Mucosa of descending colon (tissue), 3 donors: ENCODE measurements at regions not wholly inside any gene's neighbourhood (a gene's known extent, or its start where the extent isn't known, plus 50 kb on each side); places are given as distances from the start of the nearest gene placed in this dataset.

Experiments used
- ATAC-seq: fragments of 200-7000 bp; cut with Tn5 transposase; one replicate; pipeline ENCODE4 v1.9.1; 2020; ENCODE audit warnings: mild to moderate bottlenecking, moderate library complexity
- DNase-seq, 3 donors: peaks; one replicate each; pipeline ENCODE4 v3.0.0-alpha.2; 2020
- H3K36me3 ChIP-seq: fragments of 200-600 bp; one replicate; pipeline ENCODE4 v1.8.0; 2021; ENCODE audit warnings: low read depth, mild to moderate bottlenecking
- H3K4me1 ChIP-seq: fragments of 200-600 bp; one replicate; pipeline ENCODE4 v1.8.0; 2021; ENCODE audit warnings: low read depth, mild to moderate bottlenecking
- H3K4me3 ChIP-seq: fragments of 200-600 bp; one replicate; pipeline ENCODE4 v1.8.0; 2021; ENCODE audit warnings: mild to moderate bottlenecking
- H3K9me3 ChIP-seq: fragments of 200-600 bp; one replicate; pipeline ENCODE4 v1.8.0; 2021; ENCODE audit warnings: mild to moderate bottlenecking
- intact Hi-C, 2 donors: fragments of 100-400 bp; cut with DNase I in 1 of 2; cut with micrococcal nuclease in 1 of 2; formaldehyde crosslinking; loops; one replicate each; pipeline versions ENCODE4 v1.11.0 to v1.11.1; 2022; cut with DNase I, micrococcal nuclease
- TF ChIP-seq, protein P1 (sequence below): fragments of 200-600 bp; IDR thresholded peaks from one replicate; pipeline ENCODE4 v1.8.0; 2022; ENCODE audit warnings: antibody characterized with exemption, mild to moderate bottlenecking
- donor health status: DM: no; HTN: no; CAD: no; lungs with moderate emphysema.
- donor health status: DM: no; HTN: no; CAD: no.
- donor health status: DM: no; HTN: yes; CAD: no.

DNA sequence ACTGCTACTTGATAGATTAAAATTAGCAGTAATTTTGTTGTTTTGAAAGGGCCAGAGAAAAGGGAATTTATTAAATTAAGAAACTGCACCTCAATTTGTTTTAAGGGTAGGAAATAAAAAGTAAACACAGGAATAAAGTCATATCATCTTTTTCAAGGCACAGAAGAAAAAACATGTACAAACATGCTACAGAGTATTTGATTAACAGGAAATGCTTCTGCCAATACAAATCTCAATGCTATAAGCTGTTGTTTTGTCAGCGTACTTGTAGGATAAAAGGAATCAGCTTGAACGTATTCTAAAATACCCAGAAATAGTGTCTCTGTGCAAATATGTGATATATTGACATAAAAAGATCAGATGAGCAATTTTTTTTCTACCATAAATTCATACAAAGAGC lies 474.0 kb upstream of the MGAT4C start:
- no peak for DNase-seq
- no peaks in the 10 kb centered on the region for H3K36me3 ChIP-seq
- intact Hi-C loops, result no loop called here
- TF ChIP-seq, protein P1, sequence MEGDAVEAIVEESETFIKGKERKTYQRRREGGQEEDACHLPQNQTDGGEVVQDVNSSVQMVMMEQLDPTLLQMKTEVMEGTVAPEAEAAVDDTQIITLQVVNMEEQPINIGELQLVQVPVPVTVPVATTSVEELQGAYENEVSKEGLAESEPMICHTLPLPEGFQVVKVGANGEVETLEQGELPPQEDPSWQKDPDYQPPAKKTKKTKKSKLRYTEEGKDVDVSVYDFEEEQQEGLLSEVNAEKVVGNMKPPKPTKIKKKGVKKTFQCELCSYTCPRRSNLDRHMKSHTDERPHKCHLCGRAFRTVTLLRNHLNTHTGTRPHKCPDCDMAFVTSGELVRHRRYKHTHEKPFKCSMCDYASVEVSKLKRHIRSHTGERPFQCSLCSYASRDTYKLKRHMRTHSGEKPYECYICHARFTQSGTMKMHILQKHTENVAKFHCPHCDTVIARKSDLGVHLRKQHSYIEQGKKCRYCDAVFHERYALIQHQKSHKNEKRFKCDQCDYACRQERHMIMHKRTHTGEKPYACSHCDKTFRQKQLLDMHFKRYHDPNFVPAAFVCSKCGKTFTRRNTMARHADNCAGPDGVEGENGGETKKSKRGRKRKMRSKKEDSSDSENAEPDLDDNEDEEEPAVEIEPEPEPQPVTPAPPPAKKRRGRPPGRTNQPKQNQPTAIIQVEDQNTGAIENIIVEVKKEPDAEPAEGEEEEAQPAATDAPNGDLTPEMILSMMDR, result no peak
- no peak for ATAC-seq
- no peak overlapping the region for H3K4me3 ChIP-seq
- no peaks in the 10 kb centered on the region for H3K9me3 ChIP-seq
- no peaks in the 10 kb centered on the region for H3K4me1 ChIP-seq

DNA sequence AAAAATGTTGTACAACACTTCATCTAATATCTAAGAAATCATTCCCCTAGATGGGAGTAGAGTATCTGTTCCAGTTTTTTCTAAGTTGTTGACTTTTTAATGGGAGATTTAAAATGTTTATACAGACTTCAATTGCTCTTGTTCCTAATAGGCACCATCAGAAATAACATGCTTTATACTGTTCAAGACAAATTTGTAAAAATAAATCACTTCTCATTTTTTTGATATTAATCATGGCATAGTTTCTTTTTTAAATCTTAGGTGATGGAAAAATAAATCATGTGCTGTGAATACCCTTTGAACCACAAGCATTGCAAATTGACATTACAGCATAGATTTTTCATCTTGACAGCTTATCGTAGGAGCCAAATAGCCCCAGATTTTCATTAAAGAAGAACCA lies 473.5 kb upstream of the MGAT4C start:
- DNase-seq, result no peak
- H3K4me1 ChIP-seq, result no peaks in the 10 kb centered on the region
- no peak for ATAC-seq
- intact Hi-C loops, result no loop called here
- H3K9me3 ChIP-seq, result no peaks in the 10 kb centered on the region
- no peaks in the 10 kb centered on the region for H3K36me3 ChIP-seq
- no peak overlapping the region for H3K4me3 ChIP-seq
- TF ChIP-seq, protein P1, result no peak

DNA sequence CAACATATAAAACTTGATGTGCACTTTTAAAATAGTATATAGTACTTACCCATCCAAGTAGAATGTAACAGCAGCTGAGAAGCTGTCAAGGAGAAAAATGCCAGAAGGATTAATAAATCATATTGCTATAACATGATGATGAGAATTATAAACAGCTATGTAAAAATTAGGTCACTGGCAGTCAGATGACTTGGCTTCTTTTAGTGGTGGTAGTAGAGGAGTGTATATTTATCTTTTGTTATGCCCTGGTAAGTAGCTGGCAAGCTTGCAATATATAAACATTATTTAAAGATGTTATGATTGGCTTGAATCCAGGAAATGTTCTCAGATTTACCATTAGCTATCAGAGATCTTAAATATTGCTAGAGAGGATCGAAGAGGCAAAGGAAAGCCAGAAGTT lies 471.0 kb upstream of the MGAT4C start:
- no peaks in the 10 kb centered on the region for H3K36me3 ChIP-seq
- TF ChIP-seq, protein P1, result no peak

DNA sequence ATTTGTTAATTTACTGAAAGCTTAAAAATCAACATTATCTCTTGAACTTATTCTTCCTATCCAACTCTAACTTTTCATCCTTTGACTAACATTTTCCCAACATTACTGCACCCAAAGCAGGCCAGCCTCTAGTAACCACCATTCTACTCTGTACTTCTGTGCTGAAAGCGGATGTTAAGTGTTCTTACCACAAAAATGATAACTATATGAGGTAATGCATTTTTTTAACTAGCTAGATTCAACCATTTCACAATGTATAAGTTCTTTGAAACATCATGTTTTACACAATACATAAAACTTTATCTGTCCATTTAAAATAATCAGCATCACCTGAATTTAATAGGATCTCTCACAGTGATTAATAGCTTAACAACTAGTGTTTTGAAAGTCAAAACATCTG lies 468.5 kb upstream of the MGAT4C start:
- no peaks in the 10 kb centered on the region for H3K36me3 ChIP-seq
- TF ChIP-seq, protein P1, result no peak
- no peaks in the 10 kb centered on the region for H3K9me3 ChIP-seq
- no peaks in the 10 kb centered on the region for H3K4me1 ChIP-seq
- no peak overlapping the region for H3K4me3 ChIP-seq
- intact Hi-C loops, result no loop called here
- ATAC-seq (no peak), DNase-seq (no peak)

More for the DNA sequence above, 471.0 kb upstream of the MGAT4C start:
- Histone ChIP-seq H3K4me1 (no peaks in the 10 kb centered on the region), H3K4me3 (no peak overlapping the region), H3K9me3 (no peaks in the 10 kb centered on the region)
- ATAC-seq, result no peak
- intact Hi-C loops, result no loop called here
- no peak for DNase-seq

DNA sequence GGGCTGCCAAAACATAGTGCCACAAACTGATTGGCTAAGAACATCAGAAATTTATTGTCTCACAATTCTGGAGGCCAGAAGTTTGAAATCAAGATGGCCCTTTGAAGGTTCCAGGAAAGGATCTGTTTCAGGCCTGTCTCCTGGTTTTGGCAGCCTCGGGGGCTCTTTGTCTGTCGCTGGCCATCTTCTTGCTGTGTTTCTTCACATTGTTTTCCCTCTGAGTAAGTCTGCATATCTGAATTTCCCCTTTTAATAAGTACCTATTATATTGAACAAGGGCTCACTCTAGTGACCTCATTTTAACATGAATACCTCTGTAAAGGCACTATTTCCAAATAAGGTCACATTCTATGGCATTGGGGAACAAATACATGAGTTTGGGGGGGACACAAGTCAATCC lies 467.1 kb upstream of the MGAT4C start:
- ATAC-seq, result no peak
- no peaks in the 10 kb centered on the region for H3K9me3 ChIP-seq
- no peaks in the 10 kb centered on the region for H3K36me3 ChIP-seq

More for the DNA sequence above, 467.1 kb upstream of the MGAT4C start:
- Histone ChIP-seq H3K4me1 (no peaks in the 10 kb centered on the region), H3K4me3 (no peak overlapping the region)
- TF ChIP-seq, protein P1, result no peak
- intact Hi-C loops, result no loop called here
- DNase-seq, result no peak
